Sigmoid colon (tissue), 6 donors: ENCODE measurements at regions not wholly inside any gene's neighbourhood (a gene's known extent, or its start where the extent isn't known, plus 50 kb on each side); places are given as distances from the start of the nearest gene placed in this dataset.

Experiments used
- DNase-seq: peaks from one replicate; pipeline ENCODE4 v3.0.0-alpha.2; 2019
- H3K27ac ChIP-seq, 4 donors: fragments of 200-600 bp; sonication (generic); one replicate each; pipeline ENCODE4 v1.5.1; 2016 to 2019; ENCODE audit warnings: mild to moderate bottlenecking in 1 of 4
- H3K27me3 ChIP-seq, 3 donors: fragments of 200-600 bp; sonication (generic); one replicate each; pipeline ENCODE4 v1.5.1; 2019; ENCODE audit warnings: mild to moderate bottlenecking in 1 of 3
- H3K36me3 ChIP-seq, 4 donors: fragments of 200-600 bp; sonication (generic); one replicate each; pipeline ENCODE4 v1.5.1; 2016 to 2019
- H3K4me1 ChIP-seq, 4 donors: fragments of 200-600 bp; sonication (generic); one replicate each; pipeline ENCODE4 v1.5.1; 2017 to 2019
- H3K4me3 ChIP-seq, 4 donors: fragments of 200-600 bp; sonication (generic); one replicate each; pipeline ENCODE4 v1.5.1; 2017 to 2019; ENCODE audit warnings: mild to moderate bottlenecking in 2 of 4, moderate library complexity in 1 of 4
- H3K9me3 ChIP-seq, 4 donors: fragments of 200-600 bp in 3 of 4; sonication (generic) in 3 of 4; one replicate each; pipeline versions ENCODE4 v1.5.1 to v1.6.1; 2013 to 2019
- EP300 ChIP-seq, 4 donors: sonication (generic); formaldehyde crosslinking; IDR thresholded peaks; one replicate each; pipeline ENCODE4 v1.6.1; 2017; ENCODE audit warnings: antibody characterized with exemption in 4 of 4
- POLR2A ChIP-seq, 2 donors: fragments of 450-650 bp; IDR thresholded peaks; one replicate each; pipeline ENCODE4 v1.6.1; 2016; ENCODE audit warnings: antibody characterized with exemption in 2 of 2, mild to moderate bottlenecking in 2 of 2, moderate library complexity in 2 of 2
- POLR2AphosphoS5 ChIP-seq, 4 donors: sonication (generic); formaldehyde crosslinking; IDR thresholded peaks; one replicate each; pipeline ENCODE4 v1.6.1; 2017; ENCODE audit warnings: antibody characterized with exemption in 4 of 4
- WGBS, 2 donors: extraction: QIAGEN DNeasy Blood & Tissue Kit; methylation state at CpG; one replicate each; pipeline ENCODE4 v1.1.7; 2013; 5-methylcytosine and 5-hydroxymethylcytosine counted together
- intact Hi-C: fragments of 100-400 bp; cut with DNase I; formaldehyde crosslinking; loops from one replicate; pipeline ENCODE4 v1.15.1; 2023
- TF ChIP-seq, protein P1 (sequence below), 4 experiments: fragments of 450-650 bp in 3 of 4; fragments of 200-600 bp in 1 of 4; IDR thresholded peaks; one replicate each; pipeline ENCODE4 v1.5.1; 2016 to 2019; ENCODE audit warnings: antibody characterized with exemption in 4 of 4, mild to moderate bottlenecking in 3 of 4, moderate library complexity in 2 of 4
- donor health status: healthy with polysubstance abuse.
- donor health status: healthy.

DNA sequence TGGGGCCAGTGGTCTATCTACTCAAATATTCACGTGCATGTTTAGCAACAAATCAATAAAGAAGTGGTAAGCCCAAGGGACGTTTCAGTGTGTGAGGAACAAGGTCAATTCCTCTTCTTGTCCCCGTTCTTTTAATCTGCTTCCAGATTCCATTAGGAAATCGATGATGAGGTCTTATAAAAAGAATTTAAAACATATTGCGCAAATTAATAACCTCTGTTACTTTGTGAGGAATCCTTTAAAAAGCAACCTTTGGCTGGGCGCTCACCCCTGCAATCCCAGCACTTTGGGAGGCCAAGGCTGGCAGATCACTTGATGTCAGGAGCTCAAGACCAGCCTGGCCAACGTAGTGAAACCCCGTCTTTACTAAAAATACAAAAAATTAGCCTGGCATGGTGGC is 113.0 kb upstream of the TMPRSS2 start:
- DNase-seq: no peak

DNA sequence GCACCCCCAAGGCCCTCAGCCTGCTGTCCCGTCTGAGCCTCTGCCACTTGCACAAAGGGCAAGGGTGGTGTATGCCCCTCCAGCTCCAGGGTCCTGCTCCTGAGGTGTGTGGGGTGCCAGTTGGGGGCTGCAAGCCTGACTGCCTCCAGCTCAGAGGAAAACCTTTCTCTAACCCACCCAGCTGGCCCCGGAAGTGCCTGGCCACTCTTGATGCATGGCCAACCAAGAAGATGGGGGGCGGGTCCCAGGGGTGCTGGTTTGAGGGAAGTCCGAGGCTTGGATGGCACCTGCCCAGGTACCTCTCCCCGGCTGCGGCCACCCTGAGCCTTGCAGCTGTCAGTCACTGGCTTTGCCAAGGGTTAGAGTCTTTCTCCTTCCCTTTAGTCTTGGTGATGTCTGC is 112.6 kb upstream of the TMPRSS2 start:
- no peak for DNase-seq
- Histone ChIP-seq H3K27me3 (no peaks in the 10 kb centered on the region), H3K4me3 (no peak overlapping the region), H3K27ac (no peak overlapping the region), H3K9me3 (no peaks in the 10 kb centered on the region), H3K4me1 (peaks cover 0 to 14% (median 11%) of the 10 kb centered on the region in 4 donors), H3K36me3 (no peaks in the 10 kb centered on the region)
- intact Hi-C loops: no loop called here
- 77 to 89% methylated on average over 6 of the region's 6 CpGs for WGBS, 2 donors
- TF ChIP-seq, protein P1, sequence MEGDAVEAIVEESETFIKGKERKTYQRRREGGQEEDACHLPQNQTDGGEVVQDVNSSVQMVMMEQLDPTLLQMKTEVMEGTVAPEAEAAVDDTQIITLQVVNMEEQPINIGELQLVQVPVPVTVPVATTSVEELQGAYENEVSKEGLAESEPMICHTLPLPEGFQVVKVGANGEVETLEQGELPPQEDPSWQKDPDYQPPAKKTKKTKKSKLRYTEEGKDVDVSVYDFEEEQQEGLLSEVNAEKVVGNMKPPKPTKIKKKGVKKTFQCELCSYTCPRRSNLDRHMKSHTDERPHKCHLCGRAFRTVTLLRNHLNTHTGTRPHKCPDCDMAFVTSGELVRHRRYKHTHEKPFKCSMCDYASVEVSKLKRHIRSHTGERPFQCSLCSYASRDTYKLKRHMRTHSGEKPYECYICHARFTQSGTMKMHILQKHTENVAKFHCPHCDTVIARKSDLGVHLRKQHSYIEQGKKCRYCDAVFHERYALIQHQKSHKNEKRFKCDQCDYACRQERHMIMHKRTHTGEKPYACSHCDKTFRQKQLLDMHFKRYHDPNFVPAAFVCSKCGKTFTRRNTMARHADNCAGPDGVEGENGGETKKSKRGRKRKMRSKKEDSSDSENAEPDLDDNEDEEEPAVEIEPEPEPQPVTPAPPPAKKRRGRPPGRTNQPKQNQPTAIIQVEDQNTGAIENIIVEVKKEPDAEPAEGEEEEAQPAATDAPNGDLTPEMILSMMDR (IDR thresholded peaks at IDR 0.05): no peak
- TF ChIP-seq EP300 (IDR thresholded peaks at IDR 0.05) (no peak), POLR2A (IDR thresholded peaks at IDR 0.05) (no peak)

More for the DNA sequence above, 113.0 kb upstream of the TMPRSS2 start:
- H3K4me3 ChIP-seq: no peak overlapping the region
- no peaks in the 10 kb centered on the region for H3K9me3 ChIP-seq
- H3K27ac ChIP-seq: no peak overlapping the region
- H3K27me3 ChIP-seq: no peaks in the 10 kb centered on the region
- no peaks in the 10 kb centered on the region for H3K36me3 ChIP-seq
- intact Hi-C loops: no loop called here
- peak in 1 of 4 donors; percentile 9 for TF ChIP-seq POLR2AphosphoS5 (IDR thresholded peaks at IDR 0.05)
- TF ChIP-seq, protein P1 (IDR thresholded peaks at IDR 0.05): no peak
- 76 to 93% methylated on average over 8 of the region's 8 CpGs for WGBS, 2 donors
- peaks cover 0 to 9% (median 6%) of the 10 kb centered on the region in 4 donors for H3K4me1 ChIP-seq

DNA sequence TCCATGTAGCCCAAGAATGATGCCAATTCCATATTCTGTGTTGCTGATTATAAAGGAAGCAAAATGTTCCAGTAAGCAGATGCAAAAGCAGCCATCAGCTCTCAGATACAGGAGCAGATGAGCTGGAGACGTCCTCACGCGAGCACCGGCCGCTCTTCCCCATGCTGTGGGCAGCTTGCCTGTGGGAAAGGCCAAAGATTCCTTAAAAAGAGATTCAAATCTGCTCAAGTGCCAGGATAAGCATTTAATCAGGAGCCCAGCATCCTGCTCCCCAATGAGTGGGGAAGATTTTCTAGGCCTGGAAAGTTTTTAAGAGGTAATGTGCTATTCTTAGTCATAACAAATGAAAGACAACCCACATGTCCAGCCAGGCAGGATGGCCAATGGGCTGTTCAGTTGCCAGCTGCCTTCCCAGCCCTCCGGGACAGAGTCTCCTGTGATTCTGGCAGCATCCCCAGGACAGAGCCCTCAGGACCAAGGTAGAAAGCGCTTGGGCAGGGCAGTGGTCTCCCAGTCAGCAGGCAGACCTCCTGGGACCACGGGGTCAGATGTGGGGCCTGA is 108.2 kb upstream of the TMPRSS2 start:
- no peak overlapping the region for H3K4me3 ChIP-seq
- no peaks in the 10 kb centered on the region for H3K9me3 ChIP-seq
- DNase-seq: peak; percentile 74
- WGBS, 2 donors: 80 to 84% methylated on average over 8 of the region's 8 CpGs
- H3K27ac ChIP-seq: peak overlapping the region; percentile 48 to 81 (median 79)
- no peaks in the 10 kb centered on the region for H3K36me3 ChIP-seq
- TF ChIP-seq POLR2AphosphoS5 (IDR thresholded peaks at IDR 0.05) (no peak), POLR2A (IDR thresholded peaks at IDR 0.05) (no peak), EP300 (IDR thresholded peaks at IDR 0.05) (no peak)
- TF ChIP-seq, protein P1 (IDR thresholded peaks at IDR 0.05): no peak
- intact Hi-C loops: no loop called here
- H3K27me3 ChIP-seq: no peaks in the 10 kb centered on the region
- peaks cover 0 to 50% (median 45%) of the 10 kb centered on the region in 4 donors for H3K4me1 ChIP-seq

DNA sequence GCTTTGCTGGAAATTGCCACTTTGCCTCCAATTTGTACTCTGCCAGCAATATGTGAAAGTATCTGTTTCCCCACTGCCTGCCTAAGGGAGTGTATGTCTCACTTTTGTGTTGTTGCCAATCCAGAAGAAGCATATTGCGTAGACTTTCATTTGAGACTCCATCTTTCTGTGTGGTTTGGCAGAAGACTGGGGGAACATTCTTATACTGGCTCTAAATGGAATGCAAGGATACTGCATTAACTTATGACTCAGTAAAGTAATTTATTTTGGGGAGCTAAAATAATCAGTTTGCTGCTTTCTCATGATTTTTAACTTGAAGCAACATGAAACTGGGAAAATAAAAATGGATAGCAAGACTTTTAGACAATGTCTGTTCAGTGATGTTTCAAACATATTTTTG is 107.7 kb upstream of the TMPRSS2 start:
- no peak for TF ChIP-seq POLR2AphosphoS5 (IDR thresholded peaks at IDR 0.05)
- TF ChIP-seq POLR2A (IDR thresholded peaks at IDR 0.05): no peak
- TF ChIP-seq, protein P1 (IDR thresholded peaks at IDR 0.05): no peak
- TF ChIP-seq EP300 (IDR thresholded peaks at IDR 0.05): no peak
- H3K27me3 ChIP-seq: no peaks in the 10 kb centered on the region
- peaks cover 0 to 50% (median 45%) of the 10 kb centered on the region in 4 donors for H3K4me1 ChIP-seq
- H3K4me3 ChIP-seq: no peak overlapping the region
- WGBS, 2 donors: 84 to 90% methylated on average over 1 of the region's 1 CpG
- intact Hi-C loops: no loop called here
- peak overlapping the region; percentile 48 to 81 (median 79) for H3K27ac ChIP-seq
- no peaks in the 10 kb centered on the region for H3K36me3 ChIP-seq
- no peaks in the 10 kb centered on the region for H3K9me3 ChIP-seq
- no peak for DNase-seq

DNA sequence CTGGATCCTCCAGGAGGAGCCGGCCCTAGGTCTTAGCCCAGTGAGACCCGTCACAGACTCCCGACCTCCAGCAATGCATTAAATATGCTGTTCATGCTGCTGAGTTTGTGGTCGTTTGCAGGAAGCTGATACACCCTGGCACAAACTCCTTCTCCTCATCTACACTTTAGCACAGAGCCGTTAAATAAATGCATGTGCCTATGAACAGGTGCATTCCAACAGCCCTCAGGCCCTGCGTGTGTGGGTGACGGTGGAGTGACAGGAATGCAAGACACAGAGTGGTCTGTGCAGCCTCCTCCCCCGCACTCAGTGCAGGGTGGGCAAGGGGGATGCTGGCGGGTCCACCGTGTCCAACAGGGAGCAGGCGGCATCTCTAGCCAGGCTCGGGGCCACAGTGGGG is 106.6 kb upstream of the TMPRSS2 start:
- TF ChIP-seq POLR2A (IDR thresholded peaks at IDR 0.05) (no peak), POLR2AphosphoS5 (IDR thresholded peaks at IDR 0.05) (no peak)
- TF ChIP-seq, protein P1 (IDR thresholded peaks at IDR 0.05): no peak
- no peak for DNase-seq
- intact Hi-C loops: loop anchor here (5.0 kb wide), 2 partner anchors 263 to 332 kb away; partner anchors contain the start of gene PRDM15
- 74 to 87% methylated on average over 12 of the region's 12 CpGs for WGBS, 2 donors
- Histone ChIP-seq H3K36me3 (no peaks in the 10 kb centered on the region), H3K4me1 (peaks cover 0 to 50% (median 45%) of the 10 kb centered on the region in 4 donors), H3K9me3 (no peaks in the 10 kb centered on the region), H3K27me3 (no peaks in the 10 kb centered on the region), H3K27ac (peak overlapping the region in 3 of 4 donors; percentile 77 to 81 (median 81)), H3K4me3 (no peak overlapping the region)
